ENCODE measurements at regions not wholly inside any gene's neighbourhood (a gene's known extent, or its start where the extent isn't known, plus 50 kb on each side); places are given as distances from the start of the nearest gene placed in this dataset.

DNA sequence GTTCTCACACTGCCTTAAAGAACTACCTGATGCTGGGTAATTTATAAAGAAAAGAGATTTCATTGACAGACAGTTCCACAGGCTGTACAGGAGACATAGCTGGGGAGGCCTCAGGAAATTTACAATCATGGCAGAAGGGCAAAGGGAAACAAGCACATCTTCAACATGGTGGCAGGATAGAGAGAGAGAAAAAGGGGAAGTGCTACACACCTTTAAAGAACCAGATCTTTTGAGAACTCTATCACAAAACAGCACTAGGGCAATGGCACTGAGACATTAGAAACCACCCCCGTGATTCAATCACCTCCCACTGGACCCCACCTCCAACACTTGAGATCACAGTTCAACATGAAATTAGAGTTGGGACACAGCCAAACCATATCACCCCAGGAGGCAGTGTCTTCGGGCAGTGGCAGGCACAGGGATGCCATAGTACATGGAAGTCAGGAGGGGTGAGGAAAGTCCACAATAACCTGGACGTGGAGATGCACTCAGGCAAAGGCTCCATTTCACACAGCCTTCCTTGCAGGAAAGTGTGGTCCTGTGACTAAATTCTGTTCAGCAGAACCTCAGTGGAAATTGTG lies 120.4 kb upstream of the SERPINE2 start:
- no peak overlapping the region for H3K4me2 ChIP-seq (ENCODE audit: low read length)
- no peak overlapping the region for H3K4me3 ChIP-seq (ENCODE audit: low read depth, low read length)
- H3K79me2 ChIP-seq = no peaks in the 10 kb centered on the region
- no peak overlapping the region for H3K27ac ChIP-seq
- no peaks in the 10 kb centered on the region for H3K9me3 ChIP-seq (ENCODE audit: control insufficient read depth, low read length)
- no peaks in the 10 kb centered on the region for H3K36me3 ChIP-seq (ENCODE audit: control insufficient read depth, insufficient read depth, low read length)
- H3K4me1 ChIP-seq = no peaks in the 10 kb centered on the region
- no peak overlapping the region for H2AFZ ChIP-seq
- TF ChIP-seq, protein P1, sequence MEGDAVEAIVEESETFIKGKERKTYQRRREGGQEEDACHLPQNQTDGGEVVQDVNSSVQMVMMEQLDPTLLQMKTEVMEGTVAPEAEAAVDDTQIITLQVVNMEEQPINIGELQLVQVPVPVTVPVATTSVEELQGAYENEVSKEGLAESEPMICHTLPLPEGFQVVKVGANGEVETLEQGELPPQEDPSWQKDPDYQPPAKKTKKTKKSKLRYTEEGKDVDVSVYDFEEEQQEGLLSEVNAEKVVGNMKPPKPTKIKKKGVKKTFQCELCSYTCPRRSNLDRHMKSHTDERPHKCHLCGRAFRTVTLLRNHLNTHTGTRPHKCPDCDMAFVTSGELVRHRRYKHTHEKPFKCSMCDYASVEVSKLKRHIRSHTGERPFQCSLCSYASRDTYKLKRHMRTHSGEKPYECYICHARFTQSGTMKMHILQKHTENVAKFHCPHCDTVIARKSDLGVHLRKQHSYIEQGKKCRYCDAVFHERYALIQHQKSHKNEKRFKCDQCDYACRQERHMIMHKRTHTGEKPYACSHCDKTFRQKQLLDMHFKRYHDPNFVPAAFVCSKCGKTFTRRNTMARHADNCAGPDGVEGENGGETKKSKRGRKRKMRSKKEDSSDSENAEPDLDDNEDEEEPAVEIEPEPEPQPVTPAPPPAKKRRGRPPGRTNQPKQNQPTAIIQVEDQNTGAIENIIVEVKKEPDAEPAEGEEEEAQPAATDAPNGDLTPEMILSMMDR (IDR thresholded peaks at IDR 0.05) = no peak
- H3K27me3 ChIP-seq (ENCODE audit: control insufficient read depth, insufficient read depth, low read length) = no peaks in the 10 kb centered on the region
- no peak overlapping the region for H3K9ac ChIP-seq

DNA sequence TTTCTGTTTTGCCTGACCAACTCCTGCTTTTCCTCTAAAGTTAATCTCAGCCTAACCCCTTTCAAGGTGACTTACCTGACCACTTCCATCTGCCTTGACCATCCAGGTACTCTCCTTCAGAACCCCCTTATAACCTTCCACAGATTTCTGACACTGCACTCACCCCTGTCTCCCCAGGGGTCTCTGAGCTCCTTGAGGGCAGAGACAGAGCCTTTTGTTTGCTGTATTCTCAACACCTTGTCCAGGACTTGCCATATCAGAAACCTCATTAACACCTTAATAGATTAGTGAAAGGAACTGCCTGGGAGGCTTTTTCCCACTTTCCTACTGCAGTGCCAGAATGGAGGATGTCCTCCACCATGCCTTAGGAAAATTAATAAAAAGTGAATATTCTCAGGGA lies 119.7 kb upstream of the SERPINE2 start:
- Histone ChIP-seq H3K79me2 (no peaks in the 10 kb centered on the region), H3K4me2 (ENCODE audit: low read length) (no peak overlapping the region), H3K9ac (no peak overlapping the region), H3K27me3 (ENCODE audit: control insufficient read depth, insufficient read depth, low read length) (no peaks in the 10 kb centered on the region), H3K27ac (no peak overlapping the region), H3K4me1 (no peaks in the 10 kb centered on the region), H2AFZ (no peak overlapping the region), H3K9me3 (ENCODE audit: control insufficient read depth, low read length) (no peaks in the 10 kb centered on the region), H3K36me3 (ENCODE audit: control insufficient read depth, insufficient read depth, low read length) (no peaks in the 10 kb centered on the region), H3K4me3 (ENCODE audit: low read depth, low read length) (no peak overlapping the region)
- TF ChIP-seq, protein P1 (IDR thresholded peaks at IDR 0.05) = no peak

DNA sequence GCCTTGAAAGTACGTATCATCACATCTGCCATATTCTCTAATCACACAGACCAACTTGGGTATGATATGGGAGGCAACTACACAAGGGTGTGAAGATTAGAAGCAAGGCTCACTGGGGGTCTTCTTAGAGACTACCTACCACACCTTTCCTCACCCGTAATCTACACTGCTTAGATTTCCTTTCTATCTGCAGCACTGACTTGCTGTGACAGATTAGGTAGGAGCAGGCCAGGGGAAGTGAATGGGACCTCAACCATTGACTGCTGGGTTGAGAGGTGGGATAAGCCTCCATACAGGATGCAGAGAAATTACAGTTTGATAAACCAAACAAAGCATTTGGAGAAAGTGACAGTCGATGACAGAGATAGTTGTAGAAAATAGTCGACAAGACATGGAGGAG lies 119.0 kb upstream of the SERPINE2 start:
- Histone ChIP-seq H3K79me2 (no peaks in the 10 kb centered on the region), H3K9me3 (ENCODE audit: control insufficient read depth, low read length) (no peaks in the 10 kb centered on the region), H3K9ac (no peak overlapping the region), H3K27me3 (ENCODE audit: control insufficient read depth, insufficient read depth, low read length) (no peaks in the 10 kb centered on the region), H3K27ac (no peak overlapping the region), H3K36me3 (ENCODE audit: control insufficient read depth, insufficient read depth, low read length) (no peaks in the 10 kb centered on the region), H3K4me3 (ENCODE audit: low read depth, low read length) (no peak overlapping the region), H3K4me1 (no peaks in the 10 kb centered on the region), H2AFZ (no peak overlapping the region), H3K4me2 (ENCODE audit: low read length) (no peak overlapping the region)
- TF ChIP-seq, protein P1 (IDR thresholded peaks at IDR 0.05) = no peak

DNA sequence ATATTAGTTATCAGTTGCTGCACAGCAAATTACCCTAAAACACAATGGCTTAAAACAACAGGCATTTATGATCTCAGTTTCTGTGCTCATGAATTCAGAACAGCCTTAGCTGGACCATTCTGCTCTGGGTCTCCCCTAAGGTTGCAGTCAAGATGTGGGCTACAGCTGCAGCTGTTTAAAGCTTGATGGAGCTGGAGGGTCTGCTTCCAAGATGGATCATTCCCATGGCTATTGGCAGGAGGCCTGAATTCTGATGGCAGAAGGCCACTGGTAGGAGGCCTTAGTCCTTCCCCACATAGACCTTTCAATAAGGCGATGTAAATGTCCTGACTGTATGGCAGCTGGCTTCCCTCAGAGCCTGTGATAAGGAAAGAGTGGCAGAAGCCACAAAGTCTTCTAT lies 118.6 kb upstream of the SERPINE2 start:
- H3K4me2 ChIP-seq (ENCODE audit: low read length) = no peak overlapping the region
- no peak overlapping the region for H3K4me3 ChIP-seq (ENCODE audit: low read depth, low read length)
- no peaks in the 10 kb centered on the region for H3K36me3 ChIP-seq (ENCODE audit: control insufficient read depth, insufficient read depth, low read length)
- no peaks in the 10 kb centered on the region for H3K79me2 ChIP-seq
- TF ChIP-seq, protein P1 (IDR thresholded peaks at IDR 0.05) = no peak
- no peaks in the 10 kb centered on the region for H3K9me3 ChIP-seq (ENCODE audit: control insufficient read depth, low read length)
- H3K9ac ChIP-seq = no peak overlapping the region
- H2AFZ ChIP-seq = no peak overlapping the region
- no peaks in the 10 kb centered on the region for H3K4me1 ChIP-seq
- H3K27ac ChIP-seq = no peak overlapping the region
- H3K27me3 ChIP-seq (ENCODE audit: control insufficient read depth, insufficient read depth, low read length) = no peaks in the 10 kb centered on the region

DNA sequence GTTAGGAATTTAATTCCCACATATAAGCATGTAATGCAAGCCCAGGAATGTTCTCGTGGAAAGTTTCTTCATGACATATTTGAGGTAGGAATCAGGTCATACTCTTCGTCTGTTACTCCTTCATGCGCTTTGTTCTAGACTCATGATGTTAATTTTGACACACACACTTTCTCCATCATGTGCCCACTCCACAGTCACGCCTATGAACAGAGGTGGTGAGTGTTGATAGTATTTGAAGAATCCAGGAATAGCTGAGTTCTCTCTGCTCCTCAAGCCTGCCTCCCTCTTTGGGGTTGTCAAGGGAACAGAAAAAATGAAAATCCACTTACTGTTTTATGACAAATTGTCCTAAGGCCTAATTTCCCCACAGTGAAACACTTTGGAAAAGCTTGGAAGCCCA lies 117.3 kb upstream of the SERPINE2 start:
- no peaks in the 10 kb centered on the region for H3K9me3 ChIP-seq (ENCODE audit: control insufficient read depth, low read length)
- no peak overlapping the region for H3K4me3 ChIP-seq (ENCODE audit: low read depth, low read length)
- no peaks in the 10 kb centered on the region for H3K36me3 ChIP-seq (ENCODE audit: control insufficient read depth, insufficient read depth, low read length)
- no peak overlapping the region for H2AFZ ChIP-seq
- no peak overlapping the region for H3K9ac ChIP-seq
- H3K27me3 ChIP-seq (ENCODE audit: control insufficient read depth, insufficient read depth, low read length) = no peaks in the 10 kb centered on the region
- no peak overlapping the region for H3K4me2 ChIP-seq (ENCODE audit: low read length)
- no peaks in the 10 kb centered on the region for H3K4me1 ChIP-seq
- TF ChIP-seq, protein P1 (IDR thresholded peaks at IDR 0.05) = no peak
- no peaks in the 10 kb centered on the region for H3K79me2 ChIP-seq
- no peak overlapping the region for H3K27ac ChIP-seq

All from parathyroid adenoma (tissue), 2 donors.